Activated CD4-positive, alpha-beta memory T cell treated with anti-CD3 and anti-CD28 coated beads for 36 hours (primary cell): ENCODE measurements at regions not wholly inside any gene's neighbourhood (a gene's known extent, or its start where the extent isn't known, plus 50 kb on each side); places are given as distances from the start of the nearest gene placed in this dataset.
"Not testable (repeated sequence)": the region's sequence is repeated elsewhere in the genome, so short reads cannot be mapped to it uniquely, and the experiment has no call there.

Experiments used
- CTCF ChIA-PET: fragments of 350-600 bp; sonication (Branson Sonifier 250); formaldehyde crosslinking; loops from one replicate; lab custom pipeline; 2021; ENCODE audit warnings: antibody characterized with exemption, inconsistent platforms; lab: Charles Lee
- POLR2A ChIA-PET: fragments of 350-600 bp; sonication (Branson Sonifier 250); formaldehyde crosslinking; loops from one replicate; lab custom pipeline; 2021; ENCODE audit warnings: antibody characterized with exemption; lab: Charles Lee
- DNase-seq: peaks from one replicate; pipeline ENCODE4 v3.0.0-alpha.2; 2020
- H3K27ac Mint-ChIP-seq: one replicate; pipeline ENCODE4 v1.8.0; 2021; ENCODE audit warnings: mixed read lengths
- H3K27me3 Mint-ChIP-seq: one replicate; pipeline ENCODE4 v1.8.0; 2021; ENCODE audit warnings: mixed read lengths
- H3K36me3 Mint-ChIP-seq: one replicate; pipeline ENCODE4 v1.8.0; 2021; ENCODE audit warnings: mixed read lengths
- H3K4me1 Mint-ChIP-seq: one replicate; pipeline ENCODE4 v1.8.0; 2021; ENCODE audit warnings: low read depth, mixed read lengths
- H3K4me3 Mint-ChIP-seq: one replicate; pipeline ENCODE4 v1.8.0; 2021; ENCODE audit warnings: mild to moderate bottlenecking, mixed read lengths
- H3K9me3 Mint-ChIP-seq: one replicate; pipeline ENCODE4 v1.8.0; 2021; ENCODE audit warnings: mixed read lengths
- intact Hi-C: fragments of 100-400 bp; cut with micrococcal nuclease; formaldehyde crosslinking; loops from one replicate; pipeline ENCODE4 v1.15.1; 2023

DNA sequence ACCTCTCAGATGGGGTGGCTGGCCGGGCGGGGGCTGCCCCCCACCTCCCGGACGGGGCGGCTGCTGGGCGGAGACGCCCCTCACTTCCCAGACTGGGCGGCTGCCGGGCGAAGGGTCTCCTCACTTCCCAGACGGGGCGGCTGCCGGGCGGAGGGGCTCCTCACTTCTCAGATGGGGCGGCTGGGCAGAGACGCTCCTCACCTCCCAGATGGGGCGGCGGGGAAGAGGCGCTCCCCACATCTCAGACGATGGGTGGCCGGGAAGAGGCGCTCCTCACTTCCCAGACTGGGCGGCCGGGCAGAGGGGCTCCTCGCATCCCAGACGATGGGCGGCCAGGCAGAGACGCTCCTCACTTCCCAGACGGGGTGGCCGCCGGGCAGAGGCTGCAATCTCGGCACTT is 80.7 kb downstream of the KPNA2 start:
- H3K9me3 Mint-ChIP-seq, H3K4me1 Mint-ChIP-seq, H3K27ac Mint-ChIP-seq, H3K4me3 Mint-ChIP-seq, DNase-seq, POLR2A ChIA-PET, intact Hi-C loops, H3K27me3 Mint-ChIP-seq, CTCF ChIA-PET: not testable (repeated sequence)
- H3K36me3 Mint-ChIP-seq = peaks cover 12% of the 10 kb centered on the region

DNA sequence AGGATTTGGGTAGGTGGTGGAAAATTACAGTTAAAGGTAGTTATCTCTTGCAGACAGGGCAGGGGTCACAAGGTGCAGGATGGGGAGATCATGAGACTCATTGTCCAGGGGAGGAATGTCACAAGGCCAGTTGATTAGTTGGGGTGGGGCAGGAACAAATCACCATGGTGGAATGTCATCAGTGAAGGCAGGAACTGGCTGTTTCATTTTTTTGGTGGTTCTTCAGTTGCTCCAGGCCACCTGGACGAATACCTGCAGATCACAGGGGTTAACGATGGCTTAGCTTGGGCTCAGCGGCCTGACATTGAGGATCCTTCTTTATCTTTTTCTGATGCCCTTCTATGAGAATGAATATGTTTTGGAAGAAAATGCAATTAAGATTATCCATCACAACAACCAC is 87.1 kb downstream of the KPNA2 start:
- ChIA-PET POLR2A (no interaction called here), CTCF (no interaction called here)
- intact Hi-C loops = no loop called here
- Mint-ChIP-seq H3K4me1 (peaks cover 4% of the 10 kb centered on the region), H3K27me3 (no peaks in the 10 kb centered on the region), H3K36me3 (peaks cover 18% of the 10 kb centered on the region), H3K27ac (no peak overlapping the region), H3K9me3 (no peaks in the 10 kb centered on the region), H3K4me3 (no peak overlapping the region)
- DNase-seq = no peak

GRCh38 chr17:68125111-68125870 is 89.8 kb downstream of the KPNA2 start:
- H3K36me3 Mint-ChIP-seq = peaks cover 8% of the 10 kb centered on the region
- no peaks in the 10 kb centered on the region for H3K9me3 Mint-ChIP-seq
- POLR2A ChIA-PET = no interaction called here
- peaks cover 4% of the 10 kb centered on the region for H3K4me1 Mint-ChIP-seq
- H3K4me3 Mint-ChIP-seq = no peak overlapping the region
- CTCF ChIA-PET = no interaction called here
- no peak overlapping the region for H3K27ac Mint-ChIP-seq
- no peak for DNase-seq
- intact Hi-C loops = no loop called here
- H3K27me3 Mint-ChIP-seq = no peaks in the 10 kb centered on the region

DNA sequence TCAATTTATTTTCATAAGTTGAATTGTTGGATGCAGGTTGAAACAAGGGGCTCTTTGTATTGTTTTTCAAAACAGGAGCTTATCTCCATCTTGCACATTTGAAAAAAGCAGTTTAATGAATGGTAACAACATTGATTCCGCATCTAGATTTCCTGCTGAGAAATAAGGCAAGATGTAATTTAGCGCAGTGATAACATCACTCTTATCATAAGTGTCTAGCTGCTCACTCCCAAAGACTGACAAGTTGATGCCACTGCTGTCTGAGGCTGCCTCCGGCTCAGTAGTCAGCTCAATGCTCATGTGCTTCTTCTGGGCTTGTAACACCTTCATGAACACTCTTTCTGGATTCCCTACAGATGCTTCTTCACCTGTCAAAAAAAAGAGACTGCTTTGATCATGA is 92.4 kb downstream of the KPNA2 start:
- Mint-ChIP-seq H3K36me3 (peaks cover 3% of the 10 kb centered on the region), H3K27ac (no peak overlapping the region), H3K9me3 (no peaks in the 10 kb centered on the region), H3K27me3 (no peaks in the 10 kb centered on the region), H3K4me3 (no peak overlapping the region), H3K4me1 (peaks cover 4% of the 10 kb centered on the region)
- DNase-seq = no peak
- intact Hi-C loops = no loop called here
- ChIA-PET CTCF (no interaction called here), POLR2A (no interaction called here)

DNA sequence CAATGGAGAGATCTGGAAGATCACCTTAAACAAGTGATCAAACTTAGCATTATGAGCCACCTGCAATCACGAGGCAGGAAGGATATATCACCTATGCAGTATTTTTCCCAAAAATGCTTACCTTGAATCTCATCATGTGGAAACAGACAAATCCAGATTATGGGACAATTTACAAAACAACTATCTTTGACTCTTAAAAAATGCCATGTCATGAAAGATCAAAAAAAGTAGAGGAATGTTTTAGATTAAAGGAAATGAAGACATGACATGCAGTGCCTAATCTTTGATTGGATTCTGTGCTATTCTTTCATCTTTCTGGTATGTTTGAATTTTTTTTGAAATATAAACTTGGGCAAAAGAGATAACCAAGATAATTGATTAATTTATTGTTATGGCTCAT is 95.9 kb downstream of the KPNA2 start:
- H3K36me3 Mint-ChIP-seq = peaks cover 2% of the 10 kb centered on the region
- H3K4me1 Mint-ChIP-seq = no peaks in the 10 kb centered on the region
- ChIA-PET CTCF (interaction anchor here (0.7 kb wide), 1 partner anchor 73 kb away, joined by 3 read pairs; no protein-coding TSS in a partner anchor), POLR2A (no interaction called here)
- intact Hi-C loops = no loop called here
- H3K27me3 Mint-ChIP-seq = no peaks in the 10 kb centered on the region
- DNase-seq = no peak
- H3K9me3 Mint-ChIP-seq = no peaks in the 10 kb centered on the region
- H3K27ac Mint-ChIP-seq = no peak overlapping the region
- no peak overlapping the region for H3K4me3 Mint-ChIP-seq

DNA sequence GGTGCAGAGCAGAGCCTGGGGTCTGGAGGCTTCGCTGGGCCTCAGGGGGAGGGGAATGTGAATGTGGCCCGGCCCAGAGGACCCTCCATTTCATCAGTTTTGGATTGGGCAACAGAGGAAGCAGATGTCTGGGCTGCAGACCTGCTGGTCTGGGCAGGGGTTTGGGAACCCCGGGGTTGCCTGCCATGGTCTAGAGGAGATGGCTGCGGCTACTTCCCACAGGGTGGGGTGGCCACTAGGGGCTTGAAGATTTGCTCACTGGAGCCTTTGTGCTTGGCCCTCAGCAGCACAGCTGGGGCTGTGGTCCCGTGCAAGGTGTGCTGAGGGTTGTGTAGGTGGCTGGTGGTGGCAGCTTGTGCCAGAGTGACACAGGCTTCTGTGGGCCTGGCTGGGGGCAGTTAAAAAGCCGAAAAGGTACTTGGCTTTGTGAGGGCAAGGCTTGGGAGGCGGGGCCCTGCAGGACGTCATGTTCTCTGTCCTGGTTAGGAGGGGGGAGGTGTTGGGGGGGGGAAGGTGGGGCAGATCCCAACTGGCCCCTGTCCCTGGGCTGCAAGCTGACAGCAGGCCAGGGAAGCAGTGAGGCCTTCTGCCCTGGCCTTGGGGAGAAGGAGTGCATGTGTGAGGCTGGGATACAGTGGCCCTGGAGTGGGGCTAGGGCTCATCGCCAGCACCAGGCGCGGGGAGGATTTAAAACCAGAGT is 98.0 kb downstream of the KPNA2 start:
- H3K9me3 Mint-ChIP-seq = no peaks in the 10 kb centered on the region

DNA sequence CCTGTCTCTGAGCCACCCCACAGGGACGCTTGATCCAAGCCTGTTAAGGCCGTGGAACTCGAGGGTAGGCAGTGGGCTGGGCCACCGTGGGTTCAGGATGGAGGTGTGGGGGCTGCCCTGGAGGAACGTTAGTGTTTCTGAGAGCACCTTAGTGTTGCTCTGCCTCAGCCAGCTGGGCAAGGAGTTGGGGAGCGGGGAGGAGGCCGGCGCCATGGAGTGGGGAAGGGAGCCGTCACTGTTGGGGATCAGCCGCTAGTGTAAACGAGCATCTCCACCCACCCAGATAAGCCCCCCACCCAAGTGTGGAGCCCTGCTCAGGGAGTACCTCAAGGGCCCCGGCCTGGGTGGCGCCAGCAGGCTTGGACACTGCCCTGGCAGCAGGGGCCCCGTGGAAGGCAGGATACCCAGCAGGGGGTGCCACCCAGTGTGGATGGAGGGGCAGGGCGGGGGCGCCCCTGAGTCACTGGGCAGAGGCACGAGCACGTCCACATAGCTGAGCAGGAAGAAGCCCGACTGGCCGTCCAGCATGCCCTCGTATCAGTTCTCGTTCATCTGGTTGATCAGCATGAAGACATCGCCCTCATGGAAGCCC is 98.6 kb downstream of the KPNA2 start:
- Mint-ChIP-seq H3K27me3 (no peaks in the 10 kb centered on the region), H3K4me3 (no peak overlapping the region), H3K9me3 (no peaks in the 10 kb centered on the region), H3K36me3 (no peaks in the 10 kb centered on the region), H3K4me1 (no peaks in the 10 kb centered on the region), H3K27ac (no peak overlapping the region)
- CTCF ChIA-PET = no interaction called here
- POLR2A ChIA-PET = no interaction called here
- DNase-seq = no peak
- intact Hi-C loops = no loop called here

More for the DNA sequence above, 98.0 kb downstream of the KPNA2 start:
- H3K4me1 Mint-ChIP-seq = no peaks in the 10 kb centered on the region
- CTCF ChIA-PET = no interaction called here
- no peaks in the 10 kb centered on the region for H3K27me3 Mint-ChIP-seq
- H3K27ac Mint-ChIP-seq = no peak overlapping the region
- no peak for DNase-seq
- intact Hi-C loops = no loop called here
- POLR2A ChIA-PET = no interaction called here
- H3K4me3 Mint-ChIP-seq = no peak overlapping the region
- H3K36me3 Mint-ChIP-seq = peaks cover 2% of the 10 kb centered on the region

DNA sequence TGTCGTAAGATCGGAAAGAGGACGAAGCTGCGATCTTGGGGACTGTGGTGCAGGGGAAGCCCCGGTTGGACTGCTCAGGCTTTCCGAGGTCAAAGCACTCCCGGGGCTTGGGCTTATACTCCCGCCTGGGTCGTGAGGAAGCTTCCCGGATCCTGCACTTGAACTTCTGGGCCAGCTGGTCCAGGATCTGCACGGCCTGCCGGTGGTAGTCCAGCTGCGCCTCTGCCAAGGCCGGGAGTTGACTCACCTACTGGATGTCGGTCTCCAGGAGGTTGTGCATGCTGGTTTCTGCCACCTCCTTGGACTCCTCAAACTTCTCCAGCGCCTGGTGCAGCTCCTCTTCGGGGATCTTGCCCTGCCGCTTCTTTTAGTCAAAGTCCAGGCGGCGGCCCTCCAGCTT is 99.2 kb downstream of the KPNA2 start:
- intact Hi-C loops = no loop called here
- no peaks in the 10 kb centered on the region for H3K4me1 Mint-ChIP-seq
- no peak for DNase-seq
- H3K9me3 Mint-ChIP-seq = no peaks in the 10 kb centered on the region
- H3K36me3 Mint-ChIP-seq = no peaks in the 10 kb centered on the region
- no peak overlapping the region for H3K27ac Mint-ChIP-seq
- no peak overlapping the region for H3K4me3 Mint-ChIP-seq
- POLR2A ChIA-PET = no interaction called here
- CTCF ChIA-PET = no interaction called here
- H3K27me3 Mint-ChIP-seq = no peaks in the 10 kb centered on the region

DNA sequence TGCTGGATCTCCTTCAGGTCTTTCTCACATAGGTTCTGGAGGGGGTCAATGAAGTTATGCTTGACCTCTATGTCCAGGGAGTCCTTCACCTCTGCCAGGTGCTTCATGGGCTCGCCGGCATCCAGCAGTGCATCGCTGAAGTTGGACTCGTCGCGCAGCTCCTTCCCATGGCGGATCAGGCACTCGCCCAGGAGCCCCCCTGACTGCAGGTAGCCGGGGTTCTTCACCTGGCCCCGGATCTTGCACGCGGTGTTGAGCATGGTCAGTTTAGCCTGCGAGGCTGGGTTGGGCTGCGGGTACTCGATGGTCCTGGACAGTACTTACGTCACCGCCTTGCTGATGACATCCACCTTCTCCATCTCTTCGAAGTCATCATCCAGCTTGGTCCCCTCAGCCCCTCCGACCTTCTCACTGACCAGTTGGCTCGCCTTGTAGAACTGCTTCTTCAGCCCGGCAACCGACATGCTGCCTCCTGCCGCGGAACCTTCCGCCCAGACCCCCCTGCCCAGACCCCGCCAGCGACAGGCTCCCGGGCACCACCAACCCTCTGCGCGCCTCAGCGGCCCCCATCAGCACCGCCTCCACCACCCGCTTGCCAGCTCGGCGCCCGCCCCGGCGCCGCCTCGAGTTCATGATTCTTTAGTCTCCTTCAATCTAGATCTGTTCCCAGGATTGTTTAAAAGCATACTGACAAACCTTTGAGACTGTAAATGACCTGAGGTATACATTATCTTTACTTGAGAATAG is 99.8 kb downstream of the KPNA2 start:
- intact Hi-C loops = no loop called here
- Mint-ChIP-seq H3K36me3 (no peaks in the 10 kb centered on the region), H3K9me3 (no peaks in the 10 kb centered on the region), H3K4me1 (no peaks in the 10 kb centered on the region), H3K27ac (no peak overlapping the region), H3K27me3 (no peaks in the 10 kb centered on the region), H3K4me3 (no peak overlapping the region)
- POLR2A ChIA-PET = no interaction called here
- CTCF ChIA-PET = no interaction called here
- no peak for DNase-seq

- Mint-ChIP-seq H3K27ac (no peak overlapping the region), H3K36me3 (no peaks in the 10 kb centered on the region), H3K27me3 (no peaks in the 10 kb centered on the region), H3K9me3 (no peaks in the 10 kb centered on the region), H3K4me3 (no peak overlapping the region), H3K4me1 (no peaks in the 10 kb centered on the region)
- intact Hi-C loops = no loop called here
- CTCF ChIA-PET = no interaction called here
- DNase-seq = no peak
- POLR2A ChIA-PET = no interaction called here
Observed at GRCh38 chr17:68141050-68141449, 105.5 kb downstream of the KPNA2 start.

DNA sequence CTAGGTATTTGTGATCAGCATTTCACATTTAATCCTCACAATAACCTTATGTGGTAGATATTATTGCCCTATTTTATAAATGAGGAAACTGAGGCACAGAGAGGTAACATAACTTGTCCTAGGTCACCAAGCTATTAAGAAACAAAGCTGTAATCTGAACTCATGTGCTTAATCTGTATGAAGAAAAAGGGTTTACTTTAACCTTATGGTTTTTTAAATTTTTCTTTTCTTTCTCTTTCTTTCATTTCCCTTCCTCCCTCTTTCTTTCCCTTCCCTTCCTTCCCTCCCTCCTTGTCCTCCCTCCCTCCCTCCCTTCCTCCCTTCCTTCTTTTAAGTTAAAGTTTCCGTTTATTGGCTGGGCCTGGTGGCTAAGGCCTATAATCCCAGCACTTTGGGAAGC is 105.2 kb upstream of the AMZ2 start:
- POLR2A ChIA-PET = no interaction called here
- CTCF ChIA-PET = no interaction called here
- Mint-ChIP-seq H3K27me3 (no peaks in the 10 kb centered on the region), H3K27ac (no peak overlapping the region), H3K9me3 (no peaks in the 10 kb centered on the region), H3K4me1 (no peaks in the 10 kb centered on the region), H3K4me3 (no peak overlapping the region), H3K36me3 (no peaks in the 10 kb centered on the region)
- no peak for DNase-seq
- intact Hi-C loops = no loop called here

DNA sequence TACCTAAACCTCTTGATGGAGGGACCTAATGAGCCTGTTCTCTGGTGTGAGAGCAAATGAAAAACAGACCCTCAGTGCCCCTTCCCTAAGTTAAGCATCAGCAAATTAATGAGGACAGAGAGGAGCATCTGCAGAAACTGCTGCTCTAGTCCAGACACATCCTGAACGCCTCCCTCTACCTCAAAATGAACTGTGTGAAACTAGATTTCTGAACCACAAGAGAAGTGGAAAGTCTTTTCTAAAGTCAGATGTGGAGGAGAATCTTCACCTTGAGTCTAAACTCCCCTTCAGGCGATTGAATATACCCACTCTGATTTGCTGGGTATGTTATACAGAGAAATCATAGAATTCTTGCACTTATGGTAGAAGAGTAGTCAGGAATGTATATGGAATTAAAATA is 104.4 kb upstream of the AMZ2 start:
- intact Hi-C loops = no loop called here
- Mint-ChIP-seq H3K27me3 (no peaks in the 10 kb centered on the region), H3K4me1 (no peaks in the 10 kb centered on the region), H3K9me3 (no peaks in the 10 kb centered on the region), H3K36me3 (no peaks in the 10 kb centered on the region), H3K27ac (no peak overlapping the region), H3K4me3 (no peak overlapping the region)
- no peak for DNase-seq
- POLR2A ChIA-PET = no interaction called here
- CTCF ChIA-PET = no interaction called here
